Activated B cell treated with CpG ODN at 0.5 μM for 24 hours (primary cell): ENCODE measurements at regions not wholly inside any gene's neighbourhood (a gene's known extent, or its start where the extent isn't known, plus 50 kb on each side); places are given as distances from the start of the nearest gene placed in this dataset.

Source experiments
- ATAC-seq: fragments of 200-7000 bp; cut with Tn5 transposase; one replicate; pipeline ENCODE4 v1.10.0; 2021; ENCODE audit warnings: low read depth, mild to moderate bottlenecking, moderate library complexity
- CTCF ChIA-PET: fragments of 350-600 bp; sonication (Branson Sonifier 250); formaldehyde crosslinking; loops from one replicate; lab custom pipeline; 2021; ENCODE audit warnings: antibody characterized with exemption; lab: Charles Lee
- POLR2A ChIA-PET: fragments of 350-600 bp; sonication (Branson Sonifier 250); formaldehyde crosslinking; loops from one replicate; lab custom pipeline; 2021; ENCODE audit warnings: antibody characterized with exemption; lab: Charles Lee
- DNase-seq: peaks from one replicate; pipeline ENCODE4 v3.0.0; 2022
- H3K27ac Mint-ChIP-seq: one replicate; pipeline ENCODE4 v1.8.0; 2020; ENCODE audit warnings: mixed read lengths
- H3K27me3 Mint-ChIP-seq: one replicate; pipeline ENCODE4 v1.8.0; 2021; ENCODE audit warnings: mixed read lengths
- H3K36me3 Mint-ChIP-seq: one replicate; pipeline ENCODE4 v1.8.0; 2021; ENCODE audit warnings: low read depth, mixed read lengths
- H3K4me1 Mint-ChIP-seq: one replicate; pipeline ENCODE4 v1.8.0; 2021; ENCODE audit warnings: mixed read lengths
- H3K4me3 Mint-ChIP-seq: one replicate; pipeline ENCODE4 v1.8.0; 2020; ENCODE audit warnings: mild to moderate bottlenecking, mixed read lengths
- H3K9me3 Mint-ChIP-seq: one replicate; pipeline ENCODE4 v1.8.0; 2020; ENCODE audit warnings: mixed read lengths
- intact Hi-C: fragments of 100-400 bp; cut with micrococcal nuclease; formaldehyde crosslinking; loops from one replicate; pipeline ENCODE4 v1.15.1; 2024
- TF ChIP-seq, protein P1 (sequence below): fragments of 200-600 bp; IDR thresholded peaks from one replicate; pipeline ENCODE4 v1.8.0; 2022; ENCODE audit warnings: antibody characterized with exemption, mild to moderate bottlenecking

DNA sequence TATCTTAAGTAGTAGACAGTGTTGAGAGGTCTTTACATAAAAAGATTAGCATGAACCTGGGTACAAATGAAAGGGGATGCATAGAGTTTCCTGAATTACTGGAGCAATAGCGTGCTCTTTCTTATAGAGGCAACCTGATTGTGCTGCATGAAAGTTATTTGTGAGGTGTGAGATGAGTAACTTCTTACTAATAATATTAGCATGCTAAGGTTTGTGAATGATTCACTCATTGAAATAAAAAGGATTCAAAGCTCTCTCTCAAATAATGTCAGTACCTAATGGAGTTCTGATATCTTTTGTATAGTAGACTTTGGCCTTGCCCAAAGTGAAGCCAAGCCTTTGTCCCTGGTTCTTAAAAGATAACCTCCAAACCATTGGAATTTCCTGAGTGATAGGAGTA, 131.0 kb upstream of the CXXC4 start:
- H3K36me3 Mint-ChIP-seq: no peaks in the 10 kb centered on the region
- ATAC-seq (no peak), DNase-seq (no peak)
- no peak overlapping the region for H3K4me3 Mint-ChIP-seq
- CTCF ChIA-PET: no interaction called here
- TF ChIP-seq, protein P1, sequence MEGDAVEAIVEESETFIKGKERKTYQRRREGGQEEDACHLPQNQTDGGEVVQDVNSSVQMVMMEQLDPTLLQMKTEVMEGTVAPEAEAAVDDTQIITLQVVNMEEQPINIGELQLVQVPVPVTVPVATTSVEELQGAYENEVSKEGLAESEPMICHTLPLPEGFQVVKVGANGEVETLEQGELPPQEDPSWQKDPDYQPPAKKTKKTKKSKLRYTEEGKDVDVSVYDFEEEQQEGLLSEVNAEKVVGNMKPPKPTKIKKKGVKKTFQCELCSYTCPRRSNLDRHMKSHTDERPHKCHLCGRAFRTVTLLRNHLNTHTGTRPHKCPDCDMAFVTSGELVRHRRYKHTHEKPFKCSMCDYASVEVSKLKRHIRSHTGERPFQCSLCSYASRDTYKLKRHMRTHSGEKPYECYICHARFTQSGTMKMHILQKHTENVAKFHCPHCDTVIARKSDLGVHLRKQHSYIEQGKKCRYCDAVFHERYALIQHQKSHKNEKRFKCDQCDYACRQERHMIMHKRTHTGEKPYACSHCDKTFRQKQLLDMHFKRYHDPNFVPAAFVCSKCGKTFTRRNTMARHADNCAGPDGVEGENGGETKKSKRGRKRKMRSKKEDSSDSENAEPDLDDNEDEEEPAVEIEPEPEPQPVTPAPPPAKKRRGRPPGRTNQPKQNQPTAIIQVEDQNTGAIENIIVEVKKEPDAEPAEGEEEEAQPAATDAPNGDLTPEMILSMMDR: no peak
- H3K27me3 Mint-ChIP-seq: no peaks in the 10 kb centered on the region
- peaks cover 3% of the 10 kb centered on the region for H3K9me3 Mint-ChIP-seq
- H3K27ac Mint-ChIP-seq: no peak overlapping the region
- POLR2A ChIA-PET: no interaction called here
- intact Hi-C loops: no loop called here
- H3K4me1 Mint-ChIP-seq: no peaks in the 10 kb centered on the region

DNA sequence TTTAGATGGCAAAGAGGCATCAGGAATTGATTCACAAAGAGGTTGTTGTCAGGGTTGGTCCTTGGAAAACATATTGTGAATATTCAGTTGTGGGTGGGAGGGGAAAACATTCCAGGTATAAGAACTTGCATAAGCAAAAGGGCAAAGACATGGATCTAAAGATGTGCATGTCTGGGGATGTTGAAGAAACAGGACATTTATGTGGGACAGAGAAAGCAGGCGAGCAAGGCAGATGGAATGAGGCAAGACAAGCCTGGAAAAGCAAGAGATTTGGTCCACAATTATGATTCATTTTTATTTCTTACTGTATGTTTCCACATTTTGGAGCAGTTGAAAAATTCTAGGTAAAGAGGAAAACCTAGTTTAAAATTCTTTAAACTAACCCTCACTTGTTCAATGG, 134.9 kb upstream of the CXXC4 start:
- TF ChIP-seq, protein P1: no peak
- Mint-ChIP-seq H3K9me3 (no peaks in the 10 kb centered on the region), H3K36me3 (no peaks in the 10 kb centered on the region), H3K4me1 (no peaks in the 10 kb centered on the region), H3K4me3 (no peak overlapping the region), H3K27ac (no peak overlapping the region), H3K27me3 (no peaks in the 10 kb centered on the region)
- intact Hi-C loops: no loop called here
- DNase-seq: no peak
- ChIA-PET CTCF (no interaction called here), POLR2A (no interaction called here)
- no peak for ATAC-seq

DNA sequence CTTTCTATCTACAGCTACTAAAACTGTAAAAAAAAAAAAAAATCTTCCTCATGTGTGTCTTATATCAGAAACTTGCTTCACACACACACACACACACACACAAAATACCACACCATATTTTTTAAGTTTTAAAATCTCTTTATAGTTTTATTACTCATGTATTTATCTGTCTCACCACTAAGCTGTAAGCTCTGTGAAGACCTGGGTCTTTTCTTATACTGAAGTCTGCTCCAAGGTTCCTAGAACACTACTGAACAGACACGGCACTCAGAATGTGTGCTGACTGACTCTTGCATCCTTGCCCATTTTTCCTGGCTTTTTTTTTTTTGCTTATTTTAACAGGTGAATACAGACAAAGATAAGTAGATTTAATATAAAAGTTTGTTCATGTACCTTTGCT, 135.6 kb upstream of the CXXC4 start:
- TF ChIP-seq, protein P1: no peak
- no peaks in the 10 kb centered on the region for H3K9me3 Mint-ChIP-seq
- ChIA-PET POLR2A (no interaction called here), CTCF (no interaction called here)
- H3K4me1 Mint-ChIP-seq: no peaks in the 10 kb centered on the region
- no peak for ATAC-seq
- intact Hi-C loops: no loop called here
- no peaks in the 10 kb centered on the region for H3K36me3 Mint-ChIP-seq
- H3K27ac Mint-ChIP-seq: no peak overlapping the region
- DNase-seq: no peak
- no peaks in the 10 kb centered on the region for H3K27me3 Mint-ChIP-seq
- no peak overlapping the region for H3K4me3 Mint-ChIP-seq

DNA sequence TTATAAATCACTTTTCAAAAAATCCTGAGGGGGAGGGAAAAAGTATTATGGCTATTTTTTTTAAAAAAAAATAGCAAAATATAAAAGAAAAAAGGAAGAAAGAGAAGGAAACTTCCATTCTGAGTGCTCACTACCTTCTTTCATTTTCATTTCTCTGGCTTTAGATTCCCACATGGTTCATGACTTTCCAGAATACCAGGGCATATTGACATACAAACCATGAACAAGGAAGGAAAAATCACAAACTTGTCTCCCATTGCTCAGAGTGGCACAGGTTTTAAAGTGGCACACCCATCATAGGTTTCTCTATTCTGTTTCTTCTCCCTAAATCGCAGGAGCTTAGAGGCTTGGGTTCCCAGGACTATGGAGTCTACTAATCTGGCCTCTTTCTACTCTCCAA, 136.3 kb upstream of the CXXC4 start:
- Mint-ChIP-seq H3K27ac (no peak overlapping the region), H3K27me3 (no peaks in the 10 kb centered on the region), H3K36me3 (no peaks in the 10 kb centered on the region), H3K9me3 (no peaks in the 10 kb centered on the region), H3K4me3 (no peak overlapping the region), H3K4me1 (no peaks in the 10 kb centered on the region)
- ChIA-PET POLR2A (no interaction called here), CTCF (no interaction called here)
- TF ChIP-seq, protein P1: no peak
- DNase-seq (no peak), ATAC-seq (no peak)
- intact Hi-C loops: no loop called here

DNA sequence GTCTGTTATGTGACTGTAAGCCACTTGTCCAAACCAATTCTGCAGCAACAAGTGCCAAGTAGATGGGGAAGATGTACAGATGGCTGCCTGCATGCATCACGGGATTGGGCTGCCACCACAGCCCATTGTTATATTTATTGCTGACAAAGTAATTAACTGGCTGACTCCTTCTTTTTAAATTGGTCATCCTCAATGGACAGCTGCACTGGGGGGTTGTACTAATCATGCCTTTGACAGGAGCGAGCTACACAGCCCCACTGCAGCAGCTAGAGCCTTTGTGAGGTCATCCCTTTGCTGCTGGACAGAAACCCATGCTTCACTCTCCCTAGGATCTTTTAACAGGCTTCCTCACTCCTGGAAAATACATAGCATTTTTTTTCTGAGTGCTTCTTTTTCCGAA, 146.7 kb upstream of the CXXC4 start:
- H3K36me3 Mint-ChIP-seq: no peaks in the 10 kb centered on the region
- H3K27me3 Mint-ChIP-seq: no peaks in the 10 kb centered on the region
- DNase-seq (no peak), ATAC-seq (no peak)
- no peaks in the 10 kb centered on the region for H3K4me1 Mint-ChIP-seq
- no peak overlapping the region for H3K27ac Mint-ChIP-seq
- ChIA-PET CTCF (no interaction called here), POLR2A (no interaction called here)
- TF ChIP-seq, protein P1: no peak
- intact Hi-C loops: no loop called here
- H3K9me3 Mint-ChIP-seq: no peaks in the 10 kb centered on the region
- no peak overlapping the region for H3K4me3 Mint-ChIP-seq
